Ureter (tissue), 1 donor: ENCODE measurements at regions not wholly inside any gene's neighbourhood (a gene's known extent, or its start where the extent isn't known, plus 50 kb on each side); places are given as distances from the start of the nearest gene placed in this dataset.

Source experiments
- DNase-seq: peaks from one replicate; pipeline ENCODE4 v3.0.0-alpha.2; 2020; ENCODE audit warnings: low spot score
- donor health status: DM: yes; HTN: yes; CAD: no.

- no peak for DNase-seq
These were observed 201.4 kb downstream of the ZNF462 start for GRCh38 chr9:107064378-107064777.

GRCh38 chr9:107065549-107065948 is 202.6 kb downstream of the ZNF462 start:
- no peak for DNase-seq

GRCh38 chr9:107067739-107068416 is 204.9 kb downstream of the ZNF462 start:
- no peak for DNase-seq

- no peak for DNase-seq
These were observed 205.6 kb downstream of the ZNF462 start for GRCh38 chr9:107068581-107068980.

- no peak for DNase-seq
These were observed 207.6 kb downstream of the ZNF462 start for GRCh38 chr9:107070586-107070985.

GRCh38 chr9:107078061-107078460 is 205.0 kb upstream of the RAD23B start:
- no peak for DNase-seq

GRCh38 chr9:107079589-107079988 is 203.5 kb upstream of the RAD23B start:
- no peak for DNase-seq

GRCh38 chr9:107080130-107080529 is 202.9 kb upstream of the RAD23B start:
- DNase-seq = no peak

- DNase-seq = no peak
These were observed 196.6 kb upstream of the RAD23B start for GRCh38 chr9:107086460-107086859.

- no peak for DNase-seq
These were observed 195.9 kb upstream of the RAD23B start for GRCh38 chr9:107087222-107087621.

GRCh38 chr9:107090218-107090617 is 192.9 kb upstream of the RAD23B start:
- no peak for DNase-seq

- DNase-seq = no peak
These were observed 189.6 kb upstream of the RAD23B start for GRCh38 chr9:107093365-107094060.

GRCh38 chr9:107094370-107094769 is 188.7 kb upstream of the RAD23B start:
- no peak for DNase-seq

GRCh38 chr9:107100591-107100990 is 182.5 kb upstream of the RAD23B start:
- no peak for DNase-seq

- DNase-seq = no peak
These were observed 181.1 kb upstream of the RAD23B start for GRCh38 chr9:107102011-107102410.

GRCh38 chr9:107103621-107104020 is 179.5 kb upstream of the RAD23B start:
- no peak for DNase-seq

- no peak for DNase-seq
These were observed 177.3 kb upstream of the RAD23B start for GRCh38 chr9:107105784-107106183.

GRCh38 chr9:107106416-107106815 is 176.7 kb upstream of the RAD23B start:
- no peak for DNase-seq

- DNase-seq = no peak
These were observed 174.5 kb upstream of the RAD23B start for GRCh38 chr9:107108342-107109130.

GRCh38 chr9:107109324-107109723 is 173.8 kb upstream of the RAD23B start:
- no peak for DNase-seq

- DNase-seq = no peak
These were observed 172.9 kb upstream of the RAD23B start for GRCh38 chr9:107110153-107110552.

- no peak for DNase-seq
These were observed 170.3 kb upstream of the RAD23B start for GRCh38 chr9:107112707-107113243.
